Right cardiac atrium (tissue), 5 donors: ENCODE measurements at regions not wholly inside any gene's neighbourhood (a gene's known extent, or its start where the extent isn't known, plus 50 kb on each side); places are given as distances from the start of the nearest gene placed in this dataset.

Source experiments
- ATAC-seq, 2 donors: fragments of 200-7000 bp; cut with Tn5 transposase; one replicate each; pipeline versions ENCODE4 v1.8.0 to v1.9.1; 2020; ENCODE audit warnings: moderate library complexity in 2 of 2, mild to moderate bottlenecking in 1 of 2
- DNase-seq, 3 donors: peaks; one replicate each; pipeline ENCODE4 v3.0.0-alpha.2; 2020
- H3K27ac ChIP-seq: one replicate; pipeline ENCODE4 v1.5.1; 2013; ENCODE audit warnings: mild to moderate bottlenecking, low read length, control low read depth, moderate library complexity
- H3K27me3 ChIP-seq: one replicate; pipeline ENCODE4 v1.6.1; 2013; ENCODE audit not compliant: control insufficient read depth, insufficient read depth
- H3K4me1 ChIP-seq: one replicate; pipeline ENCODE4 v1.6.1; 2013; ENCODE audit warnings: low read length; ENCODE audit not compliant: control insufficient read depth, insufficient read depth
- H3K4me3 ChIP-seq: one replicate; pipeline ENCODE4 v1.5.1; 2013; ENCODE audit warnings: low read length, control low read depth
- H3K9me3 ChIP-seq: one replicate; pipeline ENCODE4 v1.6.1; 2013; ENCODE audit warnings: low read length; ENCODE audit not compliant: control insufficient read depth
- WGBS: extraction: QIAGEN DNeasy Blood & Tissue Kit; methylation state at CpG from one replicate; pipeline ENCODE4 v1.1.7; 2013; 5-methylcytosine and 5-hydroxymethylcytosine counted together
- intact Hi-C, 4 donors: fragments of 100-400 bp; cut with DNase I; formaldehyde crosslinking; loops; one replicate each; pipeline versions ENCODE4 v1.11.0 to v1.14.0; 2022 to 2023
- donor health status: healthy with polysubstance abuse.
- donor health status: DM: no; HTN: yes; CAD: no.
- donor health status: DM: no; HTN: no; CAD: no.
- donor health status: DM: no; HTN: yes; CAD: no; lungs with severe emphysema.
- donor health status: DM: yes; HTN: yes; CAD: no.

GRCh38 chr4:170671171-170671570, 581.4 kb upstream of the AADAT start:
- H3K4me3 ChIP-seq, result no peak overlapping the region
- 31% methylated on average over 1 of the region's 1 CpG for WGBS
- no peaks in the 10 kb centered on the region for H3K4me1 ChIP-seq
- H3K9me3 ChIP-seq, result no peaks in the 10 kb centered on the region
- intact Hi-C loops, result no loop called here
- DNase-seq (no peak), ATAC-seq (no peak)
- H3K27me3 ChIP-seq, result no peaks in the 10 kb centered on the region
- H3K27ac ChIP-seq, result no peak overlapping the region

- no peaks in the 10 kb centered on the region for H3K27me3 ChIP-seq
- H3K4me1 ChIP-seq, result no peaks in the 10 kb centered on the region
- no peak overlapping the region for H3K27ac ChIP-seq
- no peaks in the 10 kb centered on the region for H3K9me3 ChIP-seq
- no peak for DNase-seq
- intact Hi-C loops, result no loop called here
- WGBS, result 82% methylated on average over 4 of the region's 4 CpGs
- ATAC-seq, result no peak
- no peak overlapping the region for H3K4me3 ChIP-seq
Observed at GRCh38 chr4:170667814-170668213, 578.1 kb upstream of the AADAT start.

DNA sequence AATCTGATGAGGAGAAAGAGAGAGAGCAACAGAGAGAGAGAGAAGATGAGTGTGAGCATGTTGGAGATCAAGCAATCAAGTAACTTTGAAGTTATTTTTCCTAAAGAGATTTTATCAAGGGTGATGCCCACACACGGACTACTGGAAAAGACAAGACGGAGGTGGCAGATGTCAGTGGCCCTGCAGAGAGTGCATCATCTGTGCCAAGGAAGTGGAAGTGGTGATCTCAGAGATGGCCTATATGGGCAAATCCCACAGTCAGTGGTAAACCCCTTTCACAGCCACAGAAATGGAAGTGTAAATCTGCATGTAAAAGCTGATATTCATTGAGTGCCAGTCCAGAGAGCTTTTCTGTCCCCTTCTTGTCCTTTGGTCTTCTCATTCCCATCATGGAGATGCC, 577.2 kb upstream of the AADAT start:
- intact Hi-C loops, result no loop called here
- 51% methylated on average over 2 of the region's 2 CpGs for WGBS
- no peak overlapping the region for H3K27ac ChIP-seq
- no peaks in the 10 kb centered on the region for H3K4me1 ChIP-seq
- H3K9me3 ChIP-seq, result no peaks in the 10 kb centered on the region
- DNase-seq, result no peak
- no peak overlapping the region for H3K4me3 ChIP-seq
- no peaks in the 10 kb centered on the region for H3K27me3 ChIP-seq
- no peak for ATAC-seq

- no peak overlapping the region for H3K27ac ChIP-seq
- H3K4me3 ChIP-seq, result no peak overlapping the region
- DNase-seq (no peak), ATAC-seq (no peak)
- intact Hi-C loops, result no loop called here
- H3K27me3 ChIP-seq, result no peaks in the 10 kb centered on the region
- H3K9me3 ChIP-seq, result no peaks in the 10 kb centered on the region
- 52% methylated on average over 4 of the region's 4 CpGs for WGBS
- H3K4me1 ChIP-seq, result no peaks in the 10 kb centered on the region
Observed at GRCh38 chr4:170662250-170662649, 572.5 kb upstream of the AADAT start.

DNA sequence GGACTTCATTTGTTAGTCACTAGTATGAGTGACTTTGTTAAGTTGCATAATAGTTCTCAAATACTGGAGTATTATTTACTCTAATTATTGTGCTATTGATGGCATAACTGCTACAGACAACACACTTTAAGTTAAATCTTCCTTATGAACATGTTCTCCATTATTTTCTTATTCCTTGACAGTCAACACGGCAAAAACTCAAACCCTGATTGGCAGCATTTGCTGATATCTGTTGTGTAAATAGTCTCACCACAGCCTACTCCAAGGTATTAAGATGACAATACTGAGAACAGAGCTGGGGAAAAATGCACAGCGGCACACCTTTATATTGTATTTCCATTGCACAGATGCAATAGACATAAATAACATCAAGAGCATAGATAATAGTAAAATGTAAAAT, 568.0 kb upstream of the AADAT start:
- H3K9me3 ChIP-seq, result no peaks in the 10 kb centered on the region
- H3K27ac ChIP-seq, result no peak overlapping the region
- no peaks in the 10 kb centered on the region for H3K4me1 ChIP-seq
- H3K27me3 ChIP-seq, result no peaks in the 10 kb centered on the region
- DNase-seq (no peak), ATAC-seq (no peak)
- intact Hi-C loops, result no loop called here
- 65% methylated on average over 2 of the region's 2 CpGs for WGBS
- H3K4me3 ChIP-seq, result no peak overlapping the region

DNA sequence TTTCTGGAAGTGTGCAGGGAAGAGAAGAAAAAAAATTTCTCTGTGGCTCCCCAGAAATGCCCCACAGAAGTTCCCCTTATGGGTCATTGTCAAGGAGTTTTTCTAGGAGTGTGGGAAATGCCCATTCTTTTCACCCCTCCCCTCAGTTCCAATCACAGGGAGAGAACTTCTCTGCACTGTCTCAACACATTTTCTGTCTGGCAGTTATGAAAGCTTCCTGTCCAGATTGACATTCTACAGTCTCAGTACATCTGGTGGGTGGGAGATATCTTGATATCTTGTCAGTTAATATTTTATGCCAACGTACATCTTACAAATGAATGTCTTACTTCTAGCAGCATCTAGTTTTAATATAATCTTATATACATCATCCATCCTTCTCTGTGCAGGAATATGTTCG, 566.8 kb upstream of the AADAT start:
- DNase-seq (no peak), ATAC-seq (no peak)
- Histone ChIP-seq H3K27ac (no peak overlapping the region), H3K4me1 (no peaks in the 10 kb centered on the region), H3K27me3 (no peaks in the 10 kb centered on the region), H3K9me3 (no peaks in the 10 kb centered on the region), H3K4me3 (no peak overlapping the region)
- 44% methylated on average over 2 of the region's 2 CpGs for WGBS
- intact Hi-C loops, result no loop called here

DNA sequence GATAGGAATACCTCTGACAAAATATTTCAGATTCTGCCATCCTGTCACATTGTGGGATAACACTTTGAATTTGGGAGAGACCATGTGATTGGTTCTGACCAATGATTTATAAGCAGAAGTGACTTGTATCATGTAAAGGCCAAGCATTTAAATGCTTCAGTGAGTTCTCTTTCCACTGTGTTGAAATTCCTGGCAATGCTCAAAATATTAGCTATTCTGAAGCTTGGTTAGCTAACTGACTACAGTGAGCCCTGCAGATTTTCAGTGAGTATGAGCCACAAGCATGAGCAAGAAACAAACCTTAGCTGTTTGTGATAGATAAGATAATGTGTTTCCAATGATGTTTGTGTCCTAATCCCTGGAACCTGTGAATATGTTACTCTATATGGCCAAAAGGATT, 562.8 kb upstream of the AADAT start:
- Histone ChIP-seq H3K4me1 (no peaks in the 10 kb centered on the region), H3K27ac (no peak overlapping the region), H3K4me3 (no peak overlapping the region), H3K9me3 (no peaks in the 10 kb centered on the region), H3K27me3 (no peaks in the 10 kb centered on the region)
- DNase-seq (no peak), ATAC-seq (no peak)
- intact Hi-C loops, result no loop called here

- DNase-seq (no peak), ATAC-seq (no peak)
- Histone ChIP-seq H3K27me3 (no peaks in the 10 kb centered on the region), H3K27ac (no peak overlapping the region), H3K4me1 (no peaks in the 10 kb centered on the region), H3K9me3 (no peaks in the 10 kb centered on the region), H3K4me3 (no peak overlapping the region)
- WGBS, result 53% methylated on average over 1 of the region's 1 CpG
- intact Hi-C loops, result no loop called here
Observed at GRCh38 chr4:170651786-170652185, 562.0 kb upstream of the AADAT start.

GRCh38 chr4:170627418-170627817, 537.7 kb upstream of the AADAT start:
- ATAC-seq, result no peak
- Histone ChIP-seq H3K9me3 (no peaks in the 10 kb centered on the region), H3K27me3 (no peaks in the 10 kb centered on the region), H3K27ac (no peak overlapping the region), H3K4me1 (no peaks in the 10 kb centered on the region), H3K4me3 (no peak overlapping the region)
- WGBS, result 87% methylated on average over 2 of the region's 2 CpGs
- no peak for DNase-seq
- intact Hi-C loops, result no loop called here

GRCh38 chr4:170623899-170624298, 534.1 kb upstream of the AADAT start:
- no peak overlapping the region for H3K4me3 ChIP-seq
- H3K27me3 ChIP-seq, result no peaks in the 10 kb centered on the region
- DNase-seq (no peak), ATAC-seq (no peak)
- intact Hi-C loops, result no loop called here
- WGBS, result 67% methylated on average over 7 of the region's 7 CpGs
- H3K9me3 ChIP-seq, result no peaks in the 10 kb centered on the region
- H3K4me1 ChIP-seq, result no peaks in the 10 kb centered on the region
- no peak overlapping the region for H3K27ac ChIP-seq

GRCh38 chr4:170610434-170610833, 520.7 kb upstream of the AADAT start:
- intact Hi-C loops, result no loop called here
- WGBS, result 74% methylated on average over 2 of the region's 2 CpGs

GRCh38 chr4:170599894-170600293, 510.1 kb upstream of the AADAT start:
- no peak overlapping the region for H3K27ac ChIP-seq
- DNase-seq, result no peak
- H3K9me3 ChIP-seq, result no peaks in the 10 kb centered on the region
- intact Hi-C loops, result no loop called here
- H3K4me3 ChIP-seq, result no peak overlapping the region
- no peaks in the 10 kb centered on the region for H3K27me3 ChIP-seq
- 86% methylated on average over 4 of the region's 4 CpGs for WGBS
- no peaks in the 10 kb centered on the region for H3K4me1 ChIP-seq
- no peak for ATAC-seq

More at GRCh38 chr4:170610434-170610833, 520.7 kb upstream of the AADAT start:
- DNase-seq (no peak), ATAC-seq (no peak)
- Histone ChIP-seq H3K27me3 (no peaks in the 10 kb centered on the region), H3K27ac (no peak overlapping the region), H3K4me1 (no peaks in the 10 kb centered on the region), H3K4me3 (no peak overlapping the region), H3K9me3 (no peaks in the 10 kb centered on the region)
